ENCODE measurements at regions not wholly inside any gene's neighbourhood (a gene's known extent, or its start where the extent isn't known, plus 50 kb on each side); places are given as distances from the start of the nearest gene placed in this dataset.
"Not testable (repeated sequence)": the region's sequence is repeated elsewhere in the genome, so short reads cannot be mapped to it uniquely, and the experiment has no call there.

DNA sequence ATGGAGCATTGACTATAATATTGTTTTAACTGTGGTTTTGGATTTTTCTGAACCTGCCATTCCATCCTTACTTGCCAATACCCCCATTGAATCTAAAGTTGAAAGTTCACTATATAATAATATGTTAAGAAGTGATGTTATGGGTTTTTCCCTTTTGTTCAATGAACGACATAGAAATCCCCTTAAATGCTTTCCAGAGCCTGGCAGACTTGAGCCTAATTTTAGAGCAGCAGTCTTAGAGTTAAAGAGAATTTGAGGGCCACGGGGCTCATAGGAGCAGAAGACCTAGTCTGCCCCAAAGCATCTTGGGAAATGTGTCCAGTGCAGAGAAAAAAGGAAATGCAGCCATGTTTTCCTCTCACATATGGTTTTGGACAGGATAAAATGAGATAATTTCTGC, 146.1 kb upstream of the SLC44A1 start:
- DNase-seq (ENCODE audit: low read depth in 3 of 3, low spot score in 1 of 3), result no peak

DNA sequence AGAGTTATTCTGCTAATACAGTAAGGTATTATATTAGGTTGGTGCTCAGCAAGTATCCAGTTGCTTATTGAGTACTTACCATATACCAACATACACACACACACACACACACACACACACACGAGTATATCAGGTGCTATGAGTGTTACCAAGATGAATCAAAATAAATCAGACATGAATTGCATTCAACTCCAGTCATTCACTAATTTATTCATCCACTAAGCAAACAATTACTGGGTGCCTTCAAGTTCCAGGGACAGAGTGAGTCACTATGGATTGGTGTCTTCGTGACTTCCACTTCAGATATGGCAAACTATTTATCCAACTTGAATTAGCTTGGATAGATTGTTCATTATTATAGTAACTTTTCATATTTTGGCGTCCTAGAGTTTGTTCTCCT, 140.7 kb upstream of the SLC44A1 start:
- no peak for DNase-seq (ENCODE audit: low read depth in 3 of 3, low spot score in 1 of 3)

DNA sequence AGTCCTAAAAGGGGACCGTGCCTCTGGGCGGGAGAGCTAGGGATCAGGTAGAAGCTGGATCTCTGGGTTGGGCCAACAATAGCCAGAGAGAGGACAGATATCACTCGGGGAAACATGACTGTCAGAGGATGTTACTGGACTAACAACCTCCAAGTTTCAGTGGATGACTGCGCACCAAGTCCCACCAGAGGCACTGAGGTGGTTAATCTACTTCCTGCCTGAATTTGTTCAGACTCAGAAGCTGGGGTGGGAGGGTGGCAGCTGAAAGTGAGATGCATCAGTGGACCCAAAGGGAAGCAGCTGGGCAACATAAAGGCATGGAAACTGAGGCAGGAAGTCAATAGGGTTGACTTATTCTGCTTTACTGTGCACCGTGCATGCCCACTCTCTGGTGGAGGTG, 130.1 kb upstream of the SLC44A1 start:
- no peak for DNase-seq (ENCODE audit: low read depth in 3 of 3, low spot score in 1 of 3)

DNA sequence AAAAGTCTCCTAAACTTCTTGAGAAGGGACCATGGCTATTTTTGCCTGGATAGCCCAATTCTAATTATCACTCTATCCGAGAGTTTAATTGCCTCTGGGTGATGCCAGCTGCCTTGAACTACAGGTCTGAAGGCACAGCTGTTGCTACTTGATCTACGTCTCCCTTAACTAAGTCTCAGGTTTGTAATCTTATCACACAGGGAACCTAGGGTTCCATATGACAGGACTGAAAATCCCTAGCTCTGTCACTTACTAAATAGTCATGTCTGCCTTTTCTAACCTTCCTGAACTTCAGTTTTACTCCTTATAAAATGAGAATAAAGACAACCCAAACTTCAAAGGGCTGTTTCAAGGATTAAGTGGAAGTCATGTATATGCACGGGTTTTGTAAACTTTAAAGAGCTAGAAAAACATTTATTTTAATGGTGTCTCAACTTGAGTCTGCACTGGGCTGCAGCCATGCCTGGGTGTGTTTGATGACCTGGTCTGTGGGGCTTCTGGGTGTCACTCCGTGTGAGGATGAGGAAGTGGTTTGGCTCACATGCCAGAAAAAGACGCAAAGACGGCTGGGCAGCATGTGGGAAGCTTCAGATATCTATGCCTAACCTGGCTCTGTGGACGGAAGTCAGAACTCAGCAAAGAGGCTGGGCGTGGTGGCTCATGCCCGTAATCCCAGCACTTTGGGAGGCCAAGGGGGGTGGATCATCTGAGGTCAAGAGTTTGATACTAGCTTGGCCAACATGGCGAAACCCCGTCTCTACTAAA, 129.3 kb upstream of the SLC44A1 start:
- no peak for DNase-seq (ENCODE audit: low read depth in 3 of 3, low spot score in 1 of 3)

DNA sequence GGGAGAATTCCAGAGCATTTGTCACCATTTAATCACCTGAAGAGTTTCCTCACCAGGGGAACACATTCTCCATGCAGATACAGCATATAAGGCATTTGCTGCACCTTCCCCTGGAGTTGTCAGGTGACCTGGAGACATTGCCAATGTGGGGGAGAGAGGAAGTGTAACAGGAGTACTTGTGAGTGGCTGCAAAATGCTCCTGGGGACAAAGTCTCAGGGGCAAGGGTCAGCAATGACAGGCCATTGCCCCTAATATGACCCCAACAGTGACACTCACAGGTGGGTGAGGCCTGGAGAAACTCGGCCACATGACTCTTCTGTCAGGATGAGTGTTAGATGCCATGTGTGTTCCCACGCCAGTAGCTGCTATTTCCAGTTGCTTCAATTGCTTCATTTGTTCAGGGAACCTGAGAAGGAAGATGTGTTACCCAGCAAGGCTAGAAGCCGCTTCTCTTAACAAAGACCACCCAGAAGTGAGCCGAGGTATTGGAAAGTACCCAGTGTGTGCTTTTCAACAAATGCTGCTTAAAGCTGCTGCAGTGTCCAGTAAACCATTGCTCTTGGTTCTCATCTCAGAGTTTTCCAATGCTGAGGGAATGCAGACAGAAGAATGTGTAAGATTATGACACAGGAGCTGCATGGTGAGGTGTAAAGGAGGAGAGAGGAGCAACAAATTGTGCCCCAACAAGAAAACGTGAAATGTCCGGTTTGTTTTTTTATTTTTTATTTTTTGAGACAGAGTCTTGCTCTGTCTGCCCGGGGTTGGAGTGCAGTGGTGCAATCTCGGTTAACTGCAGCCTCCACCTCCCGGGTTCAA, 128.2 kb upstream of the SLC44A1 start:
- no peak for DNase-seq (ENCODE audit: low read depth in 3 of 3, low spot score in 1 of 3)

DNA sequence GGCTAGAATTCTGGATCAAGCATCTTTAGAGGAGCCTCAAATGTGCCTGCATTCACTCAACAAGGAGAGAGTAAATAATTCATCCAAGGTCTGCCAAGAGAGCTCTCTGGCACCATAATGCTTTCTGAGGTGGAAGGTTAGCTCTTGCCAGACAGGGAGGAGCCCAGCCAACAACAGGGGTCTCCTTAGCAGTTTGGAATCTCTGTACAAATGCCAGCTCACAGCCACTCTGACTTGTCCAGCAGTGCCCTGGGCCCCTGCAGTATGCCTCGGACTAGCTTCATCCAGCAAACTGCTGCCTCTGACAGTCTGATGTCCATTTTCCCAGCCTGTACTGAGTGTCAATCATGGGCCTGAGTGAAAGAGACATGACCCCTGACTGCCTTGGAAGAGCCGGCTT, 127.2 kb upstream of the SLC44A1 start:
- DNase-seq (ENCODE audit: low read depth in 3 of 3, low spot score in 1 of 3), result no peak

DNA sequence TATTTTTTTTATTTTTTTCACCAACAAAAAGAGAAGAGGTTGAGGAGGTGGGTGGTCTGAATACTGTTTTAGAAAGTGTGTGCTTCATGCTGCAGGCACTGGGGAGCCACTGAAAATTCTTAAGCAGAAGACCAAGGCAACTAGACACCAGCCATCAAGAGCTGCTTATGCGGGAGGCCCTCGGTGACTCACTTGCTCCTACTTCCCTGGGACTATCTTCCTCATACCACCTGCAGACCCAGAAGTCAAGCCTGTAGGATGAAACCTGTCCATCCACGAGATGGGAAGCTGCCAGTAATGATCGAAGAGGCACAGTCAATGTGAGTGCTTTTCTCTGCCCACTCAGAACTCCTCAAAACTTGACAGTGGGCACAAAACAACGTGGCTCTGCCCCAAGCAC, 125.8 kb upstream of the SLC44A1 start:
- DNase-seq (ENCODE audit: low read depth in 3 of 3, low spot score in 1 of 3), result no peak

DNA sequence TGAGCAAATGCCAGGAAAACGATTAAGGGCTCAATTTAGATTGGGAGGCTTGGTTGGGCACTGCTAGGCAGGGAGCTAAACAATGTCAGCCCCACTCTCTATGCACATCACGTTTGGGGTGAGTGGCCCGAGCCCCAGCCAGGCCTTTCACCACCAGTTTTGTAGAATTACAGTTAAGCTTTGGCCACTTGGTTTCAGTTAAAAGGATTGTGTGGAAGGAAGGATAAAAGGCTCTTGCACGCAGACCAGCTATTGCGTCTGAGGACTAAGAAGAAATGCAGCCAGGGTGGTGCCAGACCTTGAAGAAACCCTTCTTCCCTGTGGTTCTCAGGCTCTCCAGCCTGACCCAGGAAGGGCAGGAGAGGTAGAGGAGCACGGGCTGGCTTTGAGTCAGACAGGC, 125.3 kb upstream of the SLC44A1 start:
- DNase-seq (ENCODE audit: low read depth in 3 of 3, low spot score in 1 of 3), result no peak

DNA sequence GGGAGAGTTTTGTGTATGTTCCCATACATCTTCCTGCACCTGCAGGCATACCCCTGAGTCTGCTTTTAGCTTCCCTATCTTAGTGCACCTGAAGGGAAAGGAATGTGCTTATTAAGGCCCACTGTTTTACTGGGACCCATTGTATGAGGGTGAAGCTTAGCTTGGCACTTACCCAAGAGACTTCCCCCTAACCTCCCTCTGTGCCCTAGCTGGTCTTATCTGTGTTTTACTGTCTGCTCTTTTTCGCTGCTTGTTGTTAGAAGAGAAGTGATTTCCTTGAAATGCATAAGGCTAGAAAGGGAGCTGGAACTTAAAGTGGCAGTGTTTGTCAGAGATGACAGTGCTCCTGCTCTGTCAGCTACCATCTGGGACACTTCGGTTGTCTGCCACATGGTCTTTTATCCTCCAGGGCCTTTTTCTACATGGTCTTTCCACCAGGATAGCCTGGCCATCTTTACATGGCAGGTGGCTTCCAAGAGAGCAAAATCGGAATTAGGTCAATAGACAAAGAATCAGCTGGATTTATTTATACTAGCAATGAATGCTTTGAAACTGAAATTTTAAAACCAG, 122.5 kb upstream of the SLC44A1 start:
- DNase-seq (ENCODE audit: low read depth in 3 of 3, low spot score in 1 of 3), result no peak

DNA sequence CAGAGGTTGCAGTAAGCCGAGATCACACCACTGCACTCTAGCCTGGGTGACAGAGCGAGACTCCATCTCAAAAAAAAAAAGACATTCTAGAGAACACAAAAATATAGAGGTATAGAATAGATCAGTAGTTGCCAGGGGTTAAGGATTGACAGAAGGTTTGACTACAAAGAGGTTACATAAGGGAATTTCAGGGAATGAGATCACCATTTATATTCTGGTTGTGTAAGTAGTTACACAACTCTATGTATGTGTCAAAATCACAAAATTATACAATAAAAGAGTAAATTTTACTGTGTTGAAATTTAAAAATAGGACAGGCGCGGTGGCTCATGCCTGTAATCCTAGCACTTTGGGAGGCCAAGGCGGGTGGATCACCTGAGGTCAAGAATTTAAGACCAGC, 119.9 kb upstream of the SLC44A1 start:
- not testable (repeated sequence) for DNase-seq (ENCODE audit: low read depth in 3 of 3, low spot score in 1 of 3)

DNA sequence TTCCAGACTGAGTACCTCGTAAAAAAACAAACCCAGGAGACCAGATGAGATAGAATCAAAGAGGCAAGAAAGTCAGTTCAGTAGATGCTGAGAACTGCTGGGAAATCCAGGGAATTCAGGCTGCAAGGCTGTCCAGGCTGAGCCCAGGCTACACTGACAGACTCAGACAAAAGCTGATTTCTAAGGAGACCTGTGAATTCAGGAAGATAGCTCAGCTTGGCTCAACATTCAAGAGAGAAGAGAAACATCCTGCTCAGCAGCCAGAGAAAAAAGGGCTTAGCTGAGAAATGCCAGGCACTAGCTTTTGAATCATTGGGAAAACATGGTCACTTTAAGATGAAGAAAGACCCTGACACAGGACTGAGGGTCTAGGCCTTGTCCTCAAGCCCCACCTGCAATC, 118.2 kb upstream of the SLC44A1 start:
- DNase-seq (ENCODE audit: low read depth in 3 of 3, low spot score in 1 of 3), result no peak

DNA sequence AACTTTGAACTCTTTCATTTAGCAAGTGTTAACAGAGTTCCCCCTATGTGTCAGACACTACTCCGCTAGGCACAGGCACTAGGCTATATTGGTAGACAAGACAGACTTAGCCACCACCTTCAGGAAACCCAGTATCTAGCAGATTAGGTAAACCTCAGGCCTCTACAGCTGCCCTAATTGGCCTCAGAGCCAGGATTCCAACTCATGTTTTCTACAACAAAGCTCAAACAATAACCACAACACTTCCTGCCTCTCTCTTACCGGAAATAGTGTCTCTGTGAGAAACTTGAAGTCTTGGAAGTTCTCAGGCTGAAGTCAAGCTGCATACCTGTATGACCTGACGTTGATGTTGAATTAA, 116.6 kb upstream of the SLC44A1 start:
- peak in 2 of 3 donors; percentile 18 to 35 for DNase-seq (ENCODE audit: low read depth in 3 of 3, low spot score in 1 of 3)

DNA sequence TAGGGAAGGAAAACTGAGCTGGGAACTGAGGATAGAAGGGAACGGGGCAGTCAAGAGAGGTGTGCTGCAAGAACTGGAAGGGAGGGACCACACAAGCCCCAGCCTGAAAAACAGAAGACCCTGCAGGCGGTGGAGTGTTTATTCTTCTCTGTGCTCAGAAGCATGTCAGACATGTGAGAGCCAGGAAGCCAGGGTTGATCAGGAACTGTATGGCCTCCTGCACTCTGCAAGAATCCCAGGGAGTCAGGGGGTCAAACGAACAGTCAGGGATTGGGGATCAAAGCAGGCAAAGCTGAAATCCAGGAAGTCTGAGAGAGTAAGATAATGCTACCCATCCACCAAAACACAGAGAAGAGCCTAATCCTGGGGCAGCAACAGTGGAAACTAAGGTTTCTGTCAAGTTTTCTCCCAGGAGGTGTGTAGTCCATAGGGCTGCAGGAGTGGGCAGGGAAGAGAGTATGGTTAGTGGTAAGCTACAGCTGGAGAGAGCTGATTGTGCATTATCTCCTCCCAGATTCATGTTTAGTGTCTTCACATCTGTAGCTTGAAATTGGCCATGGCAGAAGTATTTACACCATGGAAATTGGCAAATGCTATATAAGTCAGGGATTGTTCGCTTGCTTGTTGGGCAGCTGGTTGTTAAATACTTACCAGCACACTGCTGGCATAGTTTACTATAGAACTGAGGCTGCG, 115.4 kb upstream of the SLC44A1 start:
- DNase-seq (ENCODE audit: low read depth in 3 of 3, low spot score in 1 of 3), result no peak

DNA sequence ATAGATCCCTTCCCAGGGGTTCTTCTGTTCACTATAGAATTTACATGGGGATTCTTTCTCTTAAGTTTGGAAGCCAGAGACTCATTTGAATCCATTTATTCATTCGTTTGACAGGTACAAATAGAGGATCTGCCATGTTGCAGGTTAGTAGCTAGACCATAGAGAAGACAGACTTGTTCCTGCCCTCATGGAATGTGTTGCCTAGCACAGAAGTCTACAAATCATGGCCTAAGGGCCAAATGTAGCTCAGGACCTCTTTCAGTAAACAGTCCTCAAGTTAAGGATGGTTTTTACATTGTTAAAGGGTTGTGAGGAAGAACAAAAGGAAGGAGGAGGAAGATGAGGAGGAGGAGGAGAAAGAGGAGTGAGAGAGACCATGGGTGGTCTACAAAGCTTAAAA, 114.7 kb upstream of the SLC44A1 start:
- no peak for DNase-seq (ENCODE audit: low read depth in 3 of 3, low spot score in 1 of 3)

DNA sequence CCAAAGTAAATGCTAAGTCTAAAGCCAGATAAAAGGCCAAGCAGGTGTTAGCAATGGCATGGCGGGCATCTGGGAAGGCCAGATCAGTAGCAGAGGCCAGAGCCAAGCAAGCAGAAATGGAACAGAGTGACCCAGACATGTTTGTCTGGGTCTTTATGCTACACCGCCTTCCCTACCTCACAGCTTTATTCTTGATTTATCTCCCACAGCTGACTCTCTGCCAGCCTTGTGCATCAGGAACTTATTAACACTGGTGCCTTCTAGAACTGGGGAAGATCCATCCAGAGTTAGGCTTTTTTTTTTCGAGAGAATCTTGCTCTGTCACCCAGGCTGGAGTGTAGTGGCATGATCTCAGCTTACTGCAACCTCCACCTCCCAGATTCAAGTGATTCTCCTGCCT, 112.5 kb upstream of the SLC44A1 start:
- DNase-seq (ENCODE audit: low read depth in 3 of 3, low spot score in 1 of 3), result no peak

DNA sequence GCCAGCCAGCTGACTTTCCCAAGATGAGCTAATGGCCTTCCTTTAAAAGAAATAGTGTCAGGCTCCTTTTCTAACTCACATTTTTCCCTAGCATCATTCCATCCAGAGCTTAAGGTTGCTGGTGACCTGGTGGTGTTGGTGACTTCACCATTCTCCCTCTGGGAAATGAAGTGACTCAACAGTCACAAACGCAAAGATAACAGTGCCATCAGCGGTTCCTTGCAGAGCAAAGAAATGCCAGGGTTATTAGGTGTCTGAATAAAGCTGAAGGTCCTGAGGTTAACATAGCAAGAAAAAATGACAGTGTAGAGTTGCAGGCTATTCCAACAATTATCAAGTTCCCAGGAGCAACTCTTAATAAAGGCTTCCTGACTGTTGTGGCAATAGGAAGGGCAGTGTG, 111.8 kb upstream of the SLC44A1 start:
- no peak for DNase-seq (ENCODE audit: low read depth in 3 of 3, low spot score in 1 of 3)

DNA sequence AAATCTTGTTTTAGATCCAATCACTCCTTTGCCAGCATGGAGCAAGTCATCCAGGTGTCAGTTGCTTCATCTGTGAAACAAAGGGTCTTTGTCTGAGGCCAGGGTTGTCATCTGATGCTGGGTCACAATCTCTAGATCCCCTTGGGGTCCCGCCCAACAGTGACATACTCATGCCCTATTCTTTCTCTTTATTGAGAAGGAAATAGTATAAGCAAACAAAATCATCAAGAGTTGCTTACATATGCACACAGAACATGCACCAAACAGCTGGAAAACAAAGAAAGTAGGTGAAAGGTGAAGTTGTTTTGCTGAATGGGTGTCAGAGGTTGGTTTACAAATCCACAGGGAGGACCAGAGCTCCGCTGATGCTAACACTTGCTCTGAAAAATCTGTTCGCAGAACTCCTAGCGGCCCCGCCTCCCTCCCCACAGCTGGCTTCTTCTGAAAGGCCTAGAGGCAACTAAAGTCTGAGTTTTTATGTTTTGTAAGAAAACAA, 106.1 kb upstream of the SLC44A1 start:
- DNase-seq (ENCODE audit: low read depth in 3 of 3, low spot score in 1 of 3), result no peak

DNA sequence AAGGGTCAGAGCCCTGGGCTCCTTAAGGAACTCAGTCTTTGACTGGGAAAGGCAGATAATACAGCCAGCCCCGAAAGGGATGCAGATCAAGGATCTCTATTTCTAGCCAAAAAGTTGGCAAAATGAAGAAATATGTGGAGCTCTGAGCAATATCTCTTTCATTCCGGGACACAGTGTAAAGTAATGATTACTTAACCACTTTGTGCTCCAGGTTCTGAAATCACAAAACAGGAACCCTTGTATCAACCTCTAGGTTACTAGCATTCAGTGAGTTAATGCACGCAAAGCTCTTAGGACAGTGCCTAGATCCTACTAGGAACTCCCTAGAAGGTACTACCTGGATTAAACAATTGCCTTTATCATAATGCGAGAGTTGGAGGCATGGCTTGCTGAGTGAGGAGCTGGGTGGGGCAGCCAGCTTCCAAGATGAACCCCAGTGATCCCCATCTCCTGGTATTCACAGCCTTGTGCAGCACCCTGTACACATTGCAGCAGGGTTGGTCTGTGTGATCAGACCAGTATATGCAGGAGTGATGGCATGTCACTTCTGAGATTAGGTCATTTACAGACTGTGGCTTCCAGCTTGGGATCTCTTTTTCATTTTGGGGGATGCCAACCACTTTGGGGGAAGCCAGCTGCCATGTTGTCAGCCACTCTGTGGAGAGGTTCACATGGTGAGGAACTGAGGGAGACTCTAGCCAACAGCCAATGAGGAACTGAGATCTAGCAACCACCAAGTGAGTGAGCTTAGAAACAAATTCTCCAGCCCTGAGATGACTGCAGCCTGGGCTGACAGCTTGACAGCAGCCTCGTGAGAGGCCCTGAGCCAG, 103.1 kb upstream of the SLC44A1 start:
- DNase-seq (ENCODE audit: low read depth in 3 of 3, low spot score in 1 of 3), result no peak

DNA sequence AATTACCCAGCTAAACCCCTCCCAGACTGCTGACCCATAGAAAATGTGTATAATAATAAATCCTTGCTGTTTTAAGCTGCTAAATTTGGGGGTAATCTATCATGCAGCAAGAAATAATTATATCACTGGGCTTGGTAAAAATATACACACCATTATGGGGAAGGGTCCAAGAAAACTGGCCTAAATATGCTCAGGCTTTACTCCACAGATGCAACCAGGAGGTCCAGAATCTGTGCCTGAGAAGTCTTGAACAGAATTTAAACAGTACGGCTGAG, 102.5 kb upstream of the SLC44A1 start:
- DNase-seq (ENCODE audit: low read depth in 3 of 3, low spot score in 1 of 3), result no peak

DNA sequence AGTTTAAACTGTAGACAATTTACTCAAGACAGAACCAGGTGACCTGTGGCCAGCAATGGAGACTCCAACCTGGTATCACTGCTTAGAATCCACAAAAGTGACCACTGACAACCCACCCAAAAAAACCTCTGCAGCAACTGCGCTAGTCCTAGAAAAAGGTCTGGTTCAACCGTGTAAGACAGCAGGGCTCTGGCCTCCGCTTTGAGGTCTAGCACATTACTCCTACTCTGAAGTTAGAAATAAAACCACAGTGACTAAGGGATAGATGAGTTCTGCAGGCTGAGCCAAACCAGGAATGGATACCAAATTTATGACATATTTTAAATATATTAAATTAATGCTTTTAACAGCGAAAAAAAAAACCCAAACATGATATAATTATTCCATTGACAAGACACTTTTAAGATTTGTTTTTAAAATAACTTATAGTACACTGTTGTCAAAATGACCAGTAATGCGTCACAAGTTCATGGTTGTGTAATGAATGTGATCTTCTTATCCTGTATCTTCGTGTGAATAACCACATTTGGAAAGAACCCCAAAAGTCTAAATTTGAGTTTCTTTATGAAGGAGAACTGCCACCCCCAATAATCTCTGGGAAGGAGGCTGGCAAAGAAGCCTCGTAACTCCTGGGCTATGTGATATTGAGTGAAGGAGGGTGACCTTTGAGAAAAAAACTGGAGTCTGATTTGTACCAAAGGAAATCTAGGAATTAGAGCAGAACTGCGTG, 101.9 kb upstream of the SLC44A1 start:
- DNase-seq (ENCODE audit: low read depth in 3 of 3, low spot score in 1 of 3), result no peak

DNA sequence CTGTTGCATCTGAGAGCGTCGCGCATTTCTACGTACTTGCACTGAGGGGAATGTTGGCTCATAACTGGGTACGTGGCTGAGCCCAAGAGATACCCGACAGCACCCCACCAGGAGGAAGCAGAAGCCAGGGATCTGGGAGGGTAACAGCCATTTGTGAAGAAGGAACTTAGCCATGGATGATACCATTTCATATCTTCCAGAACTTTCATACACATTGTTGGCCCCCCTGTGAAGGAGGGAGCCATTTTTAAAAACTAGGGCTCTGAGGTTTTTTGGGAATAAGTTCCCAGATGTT, 101.4 kb upstream of the SLC44A1 start:
- DNase-seq (ENCODE audit: low read depth in 3 of 3, low spot score in 1 of 3), result no peak

Data from stimulated activated CD4-positive, alpha-beta T cell treated with anti-CD3 and anti-CD28 coated beads, TNF-alpha, amount 100 ng/mL, for 1 hour (primary cell).